HepG2 (cell line): ENCODE measurements at regions not wholly inside any gene's neighbourhood (a gene's known extent, or its start where the extent isn't known, plus 50 kb on each side); places are given as distances from the start of the nearest gene placed in this dataset.

Experiments used
- EEA1 ChIP-seq: sonication (generic); formaldehyde crosslinking; IDR thresholded peaks from 2 replicates; pipeline ENCODE4 v1.5.1; 2020; ENCODE audit warnings: mild to moderate bottlenecking, missing genetic modification reagents, borderline replicate concordance
- EP300 ChIP-seq, 3 experiments: sonication (generic) in 1 of 3; formaldehyde crosslinking in 1 of 3; IDR thresholded peaks; 2 replicates each; pipeline versions ENCODE4 v1.5.1 to v1.6.1; 2011 to 2020; ENCODE audit warnings: low read depth in 2 of 3, low read length in 2 of 3, borderline replicate concordance in 1 of 3, improper control_type of control experiment in 1 of 3, mild to moderate bottlenecking in 1 of 3, missing genetic modification reagents in 1 of 3, moderate library complexity in 1 of 3
- GABPB1 ChIP-seq: IDR thresholded peaks from 2 replicates; pipeline ENCODE4 v1.6.1; 2016; ENCODE audit warnings: mild to moderate bottlenecking, missing genetic modification reagents, moderate library complexity, missing compliant biosample characterization
- POLR2A ChIP-seq, 2 experiments: IDR thresholded peaks; 2 replicates each; pipeline ENCODE4 v1.6.1; 2011; ENCODE audit warnings: low read depth in 2 of 2, low read length in 2 of 2, mild to moderate bottlenecking in 1 of 2, moderate library complexity in 1 of 2; ENCODE audit not compliant: insufficient read depth in 1 of 2
- POLR2AphosphoS5 ChIP-seq: IDR thresholded peaks from 2 replicates; pipeline ENCODE4 v1.6.1; 2012; ENCODE audit warnings: low read depth, low read length
- RAD21 ChIP-seq: fragments of 450-650 bp; formaldehyde crosslinking; IDR thresholded peaks from 2 replicates; pipeline ENCODE4 v1.5.0; 2020; ENCODE audit warnings: mild to moderate bottlenecking
- RFX5 ChIP-seq: IDR thresholded peaks from 2 replicates; pipeline ENCODE4 v1.6.1; 2011; ENCODE audit warnings: low read depth, low read length, improper control_type of control experiment
- ZBTB7A ChIP-seq: sonication (generic); formaldehyde crosslinking; IDR thresholded peaks from 2 replicates; pipeline ENCODE4 v1.8.0; 2022; ENCODE audit warnings: mild to moderate bottlenecking, missing genetic modification reagents
- ZNF274 ChIP-seq: sonication (generic); formaldehyde crosslinking; IDR thresholded peaks from 2 replicates; pipeline ENCODE4 v1.5.1; 2020; ENCODE audit warnings: mild to moderate bottlenecking, missing genetic modification reagents
- ZNF552 ChIP-seq: sonication (generic); formaldehyde crosslinking; IDR thresholded peaks from 2 replicates; pipeline ENCODE4 v1.9.0; 2022; ENCODE audit warnings: missing genetic modification reagents, mild to moderate bottlenecking, borderline replicate concordance
- TF ChIP-seq, protein P1 (sequence below): sonication (generic); formaldehyde crosslinking; IDR thresholded peaks from 2 replicates; pipeline ENCODE4 v1.5.0; 2020; ENCODE audit warnings: mild to moderate bottlenecking, missing genetic modification reagents
- TF ChIP-seq, protein P2 (sequence below): sonication (generic); formaldehyde crosslinking; IDR thresholded peaks from 2 replicates; pipeline ENCODE4 v1.5.0; 2020; ENCODE audit warnings: mild to moderate bottlenecking, missing genetic modification reagents, moderate library complexity
- TF ChIP-seq, protein P3 (sequence below): conservative IDR thresholded peaks from 2 replicates; pipeline ENCODE4 v1.6.1; 2018; ENCODE audit warnings: missing genetic modification reagents
- TF ChIP-seq, protein P4 (sequence below): sonication (generic); formaldehyde crosslinking; IDR thresholded peaks from 2 replicates; pipeline ENCODE4 v1.8.1; 2023; ENCODE audit warnings: mild to moderate bottlenecking, missing genetic modification reagents

- TF ChIP-seq, protein P1, sequence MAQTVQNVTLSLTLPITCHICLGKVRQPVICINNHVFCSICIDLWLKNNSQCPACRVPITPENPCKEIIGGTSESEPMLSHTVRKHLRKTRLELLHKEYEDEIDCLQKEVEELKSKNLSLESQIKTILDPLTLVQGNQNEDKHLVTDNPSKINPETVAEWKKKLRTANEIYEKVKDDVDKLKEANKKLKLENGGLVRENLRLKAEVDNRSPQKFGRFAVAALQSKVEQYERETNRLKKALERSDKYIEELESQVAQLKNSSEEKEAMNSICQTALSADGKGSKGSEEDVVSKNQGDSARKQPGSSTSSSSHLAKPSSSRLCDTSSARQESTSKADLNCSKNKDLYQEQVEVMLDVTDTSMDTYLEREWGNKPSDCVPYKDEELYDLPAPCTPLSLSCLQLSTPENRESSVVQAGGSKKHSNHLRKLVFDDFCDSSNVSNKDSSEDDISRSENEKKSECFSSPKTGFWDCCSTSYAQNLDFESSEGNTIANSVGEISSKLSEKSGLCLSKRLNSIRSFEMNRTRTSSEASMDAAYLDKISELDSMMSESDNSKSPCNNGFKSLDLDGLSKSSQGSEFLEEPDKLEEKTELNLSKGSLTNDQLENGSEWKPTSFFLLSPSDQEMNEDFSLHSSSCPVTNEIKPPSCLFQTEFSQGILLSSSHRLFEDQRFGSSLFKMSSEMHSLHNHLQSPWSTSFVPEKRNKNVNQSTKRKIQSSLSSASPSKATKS (CRISPR knock-in tag): no peak
- TF ChIP-seq POLR2A (IDR thresholded peaks at IDR 0.05; ENCODE audit: insufficient read depth in 1 of 2, low read depth in 2 of 2, low read length in 2 of 2): no peak
- TF ChIP-seq ZNF274 (CRISPR knock-in tag): no peak
- no peak for TF ChIP-seq EP300 (IDR thresholded peaks at IDR 0.05; ENCODE audit: low read depth in 2 of 2, low read length in 2 of 2)
- TF ChIP-seq EP300 (CRISPR knock-in tag; IDR thresholded peaks at IDR 0.05; ENCODE audit: borderline replicate concordance): no peak
- no peak for TF ChIP-seq EEA1 (CRISPR knock-in tag)
- TF ChIP-seq, protein P2, sequence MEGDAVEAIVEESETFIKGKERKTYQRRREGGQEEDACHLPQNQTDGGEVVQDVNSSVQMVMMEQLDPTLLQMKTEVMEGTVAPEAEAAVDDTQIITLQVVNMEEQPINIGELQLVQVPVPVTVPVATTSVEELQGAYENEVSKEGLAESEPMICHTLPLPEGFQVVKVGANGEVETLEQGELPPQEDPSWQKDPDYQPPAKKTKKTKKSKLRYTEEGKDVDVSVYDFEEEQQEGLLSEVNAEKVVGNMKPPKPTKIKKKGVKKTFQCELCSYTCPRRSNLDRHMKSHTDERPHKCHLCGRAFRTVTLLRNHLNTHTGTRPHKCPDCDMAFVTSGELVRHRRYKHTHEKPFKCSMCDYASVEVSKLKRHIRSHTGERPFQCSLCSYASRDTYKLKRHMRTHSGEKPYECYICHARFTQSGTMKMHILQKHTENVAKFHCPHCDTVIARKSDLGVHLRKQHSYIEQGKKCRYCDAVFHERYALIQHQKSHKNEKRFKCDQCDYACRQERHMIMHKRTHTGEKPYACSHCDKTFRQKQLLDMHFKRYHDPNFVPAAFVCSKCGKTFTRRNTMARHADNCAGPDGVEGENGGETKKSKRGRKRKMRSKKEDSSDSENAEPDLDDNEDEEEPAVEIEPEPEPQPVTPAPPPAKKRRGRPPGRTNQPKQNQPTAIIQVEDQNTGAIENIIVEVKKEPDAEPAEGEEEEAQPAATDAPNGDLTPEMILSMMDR (CRISPR knock-in tag): no peak
- no peak for TF ChIP-seq RAD21 (CRISPR knock-in tag)
- TF ChIP-seq ZNF552 (CRISPR knock-in tag): no peak
- TF ChIP-seq RFX5: no peak
- TF ChIP-seq, protein P3, sequence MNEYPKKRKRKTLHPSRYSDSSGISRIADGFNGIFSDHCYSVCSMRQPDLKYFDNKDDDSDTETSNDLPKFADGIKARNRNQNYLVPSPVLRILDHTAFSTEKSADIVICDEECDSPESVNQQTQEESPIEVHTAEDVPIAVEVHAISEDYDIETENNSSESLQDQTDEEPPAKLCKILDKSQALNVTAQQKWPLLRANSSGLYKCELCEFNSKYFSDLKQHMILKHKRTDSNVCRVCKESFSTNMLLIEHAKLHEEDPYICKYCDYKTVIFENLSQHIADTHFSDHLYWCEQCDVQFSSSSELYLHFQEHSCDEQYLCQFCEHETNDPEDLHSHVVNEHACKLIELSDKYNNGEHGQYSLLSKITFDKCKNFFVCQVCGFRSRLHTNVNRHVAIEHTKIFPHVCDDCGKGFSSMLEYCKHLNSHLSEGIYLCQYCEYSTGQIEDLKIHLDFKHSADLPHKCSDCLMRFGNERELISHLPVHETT: no peak
- TF ChIP-seq GABPB1: no peak
- TF ChIP-seq ZBTB7A (CRISPR knock-in tag): no peak
- TF ChIP-seq, protein P4, sequence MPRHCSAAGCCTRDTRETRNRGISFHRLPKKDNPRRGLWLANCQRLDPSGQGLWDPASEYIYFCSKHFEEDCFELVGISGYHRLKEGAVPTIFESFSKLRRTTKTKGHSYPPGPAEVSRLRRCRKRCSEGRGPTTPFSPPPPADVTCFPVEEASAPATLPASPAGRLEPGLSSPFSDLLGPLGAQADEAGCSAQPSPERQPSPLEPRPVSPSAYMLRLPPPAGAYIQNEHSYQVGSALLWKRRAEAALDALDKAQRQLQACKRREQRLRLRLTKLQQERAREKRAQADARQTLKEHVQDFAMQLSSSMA (CRISPR knock-in tag): no peak
- TF ChIP-seq POLR2AphosphoS5: no peak
These were observed 183.1 kb downstream of the NMUR2 start for GRCh38 chr5:152221721-152222629.
